HG02973 (cell line): ENCODE measurements at regions not wholly inside any gene's neighbourhood (a gene's known extent, or its start where the extent isn't known, plus 50 kb on each side); places are given as distances from the start of the nearest gene placed in this dataset.

Experiments
- ATAC-seq: cut with Tn5 transposase; IDR thresholded peaks from one replicate; pipeline ENCODE4 v1.9.1; 2021; ENCODE audit warnings: moderate library complexity; ENCODE audit not compliant: unreplicated experiment

DNA sequence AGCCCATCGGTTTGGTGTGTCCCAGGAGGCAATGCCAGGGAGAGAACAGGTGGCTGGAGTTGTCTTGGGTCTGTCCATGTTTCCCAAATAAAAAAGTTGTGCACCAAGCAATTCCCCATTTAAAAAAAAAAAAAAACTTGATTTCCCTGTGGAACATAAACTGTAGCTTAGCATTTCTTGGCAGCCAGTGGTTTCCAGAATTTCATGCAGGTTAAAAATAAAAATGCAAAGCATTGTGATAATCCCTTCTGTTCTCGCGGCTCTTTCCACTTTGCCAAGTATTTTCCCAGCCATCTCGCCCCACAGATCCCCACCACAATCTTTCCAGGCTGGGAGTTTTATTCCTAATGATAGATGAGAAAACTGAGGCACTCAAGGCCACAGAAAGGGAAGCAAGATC is 51.4 kb upstream of the MSX1 start:
- ATAC-seq: no peak

DNA sequence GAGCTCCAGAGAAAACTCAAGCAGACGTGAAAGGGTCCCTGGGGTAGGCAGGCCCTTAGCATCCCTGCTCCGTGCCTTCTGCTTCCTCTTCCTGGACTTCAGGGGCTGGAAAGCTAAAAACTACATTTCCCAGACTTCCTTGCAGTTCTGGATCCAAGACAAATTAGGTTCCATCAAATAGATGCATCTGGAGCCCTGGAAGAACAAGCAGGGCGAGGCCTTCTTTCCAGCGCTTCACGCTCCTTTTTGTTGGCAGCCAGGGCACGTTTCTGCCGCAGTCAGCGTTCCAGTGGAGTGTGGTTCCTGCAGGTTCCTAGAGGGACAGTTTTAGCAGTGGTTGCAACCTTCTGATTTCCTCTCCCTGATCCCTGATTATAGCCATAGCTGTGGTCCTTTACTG is 53.6 kb upstream of the MSX1 start:
- ATAC-seq: no peak

GRCh38 chr4:4803912-4804296 is 55.6 kb upstream of the MSX1 start:
- ATAC-seq: no peak

GRCh38 chr4:4803216-4803911 is 56.1 kb upstream of the MSX1 start:
- ATAC-seq: no peak

DNA sequence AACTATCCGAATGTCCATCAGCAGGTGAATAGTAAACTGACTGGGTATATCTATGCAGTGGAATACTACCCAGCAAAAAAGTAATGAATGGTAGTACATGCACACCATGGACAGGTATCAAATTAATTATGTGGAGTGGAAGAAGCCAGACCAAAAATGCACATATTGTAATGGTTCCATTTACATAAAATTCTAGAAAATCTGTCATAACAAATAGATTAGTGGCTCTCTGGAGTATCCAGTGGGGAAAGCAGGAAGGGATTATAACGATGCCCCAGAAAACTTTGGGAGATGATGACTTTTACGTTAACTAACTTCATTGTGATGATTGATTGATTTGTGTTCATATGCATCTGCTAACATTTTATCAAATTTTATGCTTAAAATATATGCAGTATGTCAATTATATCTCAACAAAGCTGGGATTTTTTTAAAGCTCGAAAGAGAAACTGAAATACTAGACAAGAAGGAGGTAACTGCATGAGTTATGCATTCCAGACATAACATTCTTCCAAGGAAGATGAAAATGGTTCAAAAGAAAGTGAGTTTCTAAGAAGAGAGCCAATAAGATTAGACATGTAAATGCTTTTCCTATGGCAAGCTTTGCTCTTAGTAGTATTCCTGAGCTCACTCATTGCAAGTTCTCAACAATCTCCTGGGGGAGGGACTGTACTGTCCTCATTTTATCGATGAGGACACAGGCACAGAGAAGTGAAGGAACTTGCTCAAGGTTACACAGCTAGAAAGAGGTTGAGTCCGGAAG is 58.6 kb upstream of the MSX1 start:
- ATAC-seq: no peak

- ATAC-seq: no peak
Observed at GRCh38 chr4:4794421-4794820, 65.0 kb upstream of the MSX1 start.

- ATAC-seq: no peak
Observed at GRCh38 chr4:4792466-4792865, 67.0 kb upstream of the MSX1 start.

GRCh38 chr4:4791299-4792111 is 68.0 kb upstream of the MSX1 start:
- ATAC-seq: no peak

GRCh38 chr4:4789462-4789861 is 70.0 kb upstream of the MSX1 start:
- no peak for ATAC-seq

DNA sequence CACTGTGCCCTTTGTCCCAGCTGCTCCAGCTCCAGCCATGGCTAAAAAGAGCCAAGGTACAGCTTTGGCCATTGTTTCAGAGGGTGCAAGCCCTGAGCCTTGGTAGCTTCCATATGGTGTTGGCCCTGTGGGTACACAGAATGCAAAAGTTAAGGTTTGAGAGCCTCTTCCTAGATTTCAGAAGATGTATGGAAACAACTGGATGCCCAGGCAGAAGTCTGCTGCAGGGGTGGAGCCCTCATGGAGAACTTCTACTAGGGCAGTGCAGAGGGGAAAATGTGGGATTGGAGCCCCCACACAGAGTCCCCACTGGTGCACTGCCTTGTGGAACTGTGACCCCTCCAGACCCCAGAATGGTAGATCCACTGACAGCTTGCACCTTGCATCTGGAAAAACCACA is 70.9 kb upstream of the MSX1 start:
- no peak for ATAC-seq

DNA sequence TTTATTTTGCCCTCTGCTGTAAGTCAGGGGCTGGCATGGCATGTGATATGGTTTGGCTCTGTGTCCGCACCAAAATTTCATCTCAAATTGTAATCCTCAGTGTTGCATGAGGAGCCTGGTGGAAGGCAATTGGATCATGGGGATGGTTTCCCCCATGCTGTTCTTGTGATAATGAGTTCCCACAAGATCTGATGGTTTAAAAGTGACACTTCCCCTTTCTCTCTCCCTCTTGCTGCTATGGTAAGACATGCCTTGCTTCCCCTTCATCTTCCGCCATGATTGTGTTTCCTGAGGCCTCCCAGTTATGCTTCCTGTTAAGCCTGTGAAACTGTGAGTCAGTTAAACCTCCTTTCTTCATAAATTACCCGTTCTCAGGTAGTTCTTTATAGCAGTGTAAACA is 72.0 kb upstream of the MSX1 start:
- ATAC-seq: no peak

GRCh38 chr4:4784379-4784778 is 75.1 kb upstream of the MSX1 start:
- no peak for ATAC-seq

DNA sequence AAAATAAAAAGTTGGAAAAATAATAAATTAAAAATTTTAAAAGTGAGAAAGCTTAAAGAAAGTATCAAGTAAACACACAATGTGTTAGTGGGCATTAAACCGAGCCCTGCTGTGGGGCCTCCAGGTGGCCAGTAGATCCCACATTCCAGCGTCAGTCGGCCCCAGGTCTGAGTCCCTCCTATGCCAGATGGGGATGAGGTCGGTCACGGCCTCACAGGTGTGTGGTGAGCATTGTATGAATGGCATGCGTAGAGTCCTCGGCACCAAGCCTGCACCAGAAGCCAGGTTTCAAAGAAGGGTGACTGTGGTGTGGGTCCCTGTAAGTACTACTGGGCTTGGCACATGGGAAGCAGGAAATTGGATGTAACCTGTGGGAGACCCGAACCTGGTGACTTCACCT is 75.6 kb upstream of the MSX1 start:
- no peak for ATAC-seq

- ATAC-seq: no peak
Observed at GRCh38 chr4:4782969-4783368, 76.5 kb upstream of the MSX1 start.

DNA sequence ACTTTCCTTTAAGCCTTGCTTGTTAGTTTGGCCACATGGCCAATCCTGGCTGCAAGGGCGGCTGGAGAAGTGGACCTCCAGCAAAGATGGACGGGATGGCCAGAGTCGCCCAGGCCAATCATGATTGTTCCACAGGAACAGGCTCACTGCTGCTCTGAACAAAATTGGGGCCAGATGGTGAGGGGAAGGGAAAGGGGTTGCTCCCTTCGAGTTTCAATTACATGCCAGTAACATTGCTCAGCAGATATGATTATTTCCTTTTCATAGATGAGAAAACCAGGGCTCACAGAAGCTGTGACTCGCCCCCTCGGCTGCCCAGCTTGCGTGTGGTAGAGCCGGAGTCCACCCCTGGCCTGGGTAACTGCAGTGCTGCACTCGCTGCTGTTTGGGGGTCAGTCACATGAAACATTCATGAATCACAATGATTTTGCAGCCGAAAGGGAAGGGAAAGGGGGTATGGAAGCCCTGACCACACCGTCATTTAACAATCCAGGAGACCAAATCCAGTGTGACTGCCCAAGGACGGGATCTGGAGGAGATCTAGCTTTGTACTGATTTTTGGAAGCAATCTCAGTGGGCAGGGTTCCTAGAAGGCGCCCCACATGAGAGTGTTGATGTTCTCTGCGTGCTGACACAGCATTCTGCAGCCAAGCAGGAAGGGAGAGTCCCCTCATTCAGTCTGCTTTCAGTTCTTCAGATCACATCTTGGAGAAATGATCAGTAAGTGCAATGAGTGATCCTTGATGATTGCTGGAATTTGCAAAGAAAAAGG is 77.3 kb upstream of the MSX1 start:
- no peak for ATAC-seq

GRCh38 chr4:4780729-4781244 is 78.7 kb upstream of the MSX1 start:
- ATAC-seq: no peak

- ATAC-seq: no peak
Observed at GRCh38 chr4:4779486-4779885, 80.0 kb upstream of the MSX1 start.

DNA sequence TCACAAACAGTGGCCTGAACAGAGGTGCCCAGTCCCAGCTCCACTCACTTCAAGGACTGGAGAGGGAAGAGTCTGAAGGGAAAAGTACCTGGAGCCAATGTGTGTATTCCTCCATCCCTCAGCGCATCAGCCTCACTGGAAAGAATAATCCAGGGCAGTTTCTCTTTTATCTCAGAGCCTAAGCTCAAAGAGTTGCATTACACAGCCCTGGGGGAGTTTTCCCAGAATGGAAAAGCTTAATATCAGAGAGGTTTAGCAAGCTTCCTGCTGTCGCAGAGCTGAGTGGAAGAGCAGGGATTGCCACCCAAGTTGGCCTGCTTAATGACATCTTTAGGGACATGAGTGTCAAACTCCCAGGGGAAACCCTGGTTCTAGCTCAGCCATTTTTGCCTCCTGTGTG is 80.4 kb upstream of the MSX1 start:
- no peak for ATAC-seq

DNA sequence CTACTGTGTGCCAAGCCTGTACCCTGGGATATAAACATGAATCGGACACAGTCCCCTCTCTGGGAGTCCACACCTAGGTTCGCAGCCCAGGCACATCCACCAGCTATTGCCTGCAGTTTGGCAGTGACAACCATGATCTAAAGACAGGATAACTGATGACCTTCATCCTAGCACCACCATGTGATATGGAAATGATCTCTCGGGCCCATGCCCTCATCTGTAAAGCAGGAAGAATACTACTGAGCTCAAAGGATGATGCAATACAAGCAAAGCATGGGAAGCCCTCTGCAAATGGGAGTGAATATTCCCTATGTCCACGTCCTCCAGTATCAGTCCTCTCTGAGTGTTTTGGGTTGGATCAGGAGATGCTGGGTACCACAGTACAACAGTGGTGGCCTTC is 80.9 kb upstream of the MSX1 start:
- no peak for ATAC-seq

DNA sequence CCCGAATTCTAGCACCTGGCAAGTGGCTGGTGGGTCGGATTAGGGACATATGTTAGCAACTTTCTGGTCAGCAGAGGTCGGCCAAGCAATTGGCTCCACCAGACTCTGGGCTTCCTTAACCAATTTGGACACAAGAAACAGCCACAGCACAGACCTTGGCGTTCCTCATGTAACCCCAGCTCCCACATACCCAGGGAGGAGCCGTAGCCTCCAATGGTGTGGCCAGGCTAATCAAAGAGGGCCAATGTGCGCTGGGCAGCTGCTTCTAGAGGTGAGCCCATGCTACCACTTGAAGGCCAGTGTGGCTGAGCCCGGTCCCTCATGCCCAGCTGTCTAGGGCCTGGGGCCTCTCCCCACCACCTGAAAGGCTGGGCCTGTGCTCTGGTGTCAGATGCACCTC is 82.5 kb upstream of the MSX1 start:
- no peak for ATAC-seq

- no peak for ATAC-seq
Observed at GRCh38 chr4:4776335-4776734, 83.1 kb upstream of the MSX1 start.
